NT2/D1 (cell line): ENCODE measurements at regions not wholly inside any gene's neighbourhood (a gene's known extent, or its start where the extent isn't known, plus 50 kb on each side); places are given as distances from the start of the nearest gene placed in this dataset.

Experiments
- YY1 ChIP-seq: IDR thresholded peaks from 2 replicates; pipeline ENCODE4 v1.6.1; 2011; ENCODE audit not compliant: insufficient read length, insufficient read depth
- ZNF274 ChIP-seq: IDR thresholded peaks from 2 replicates; pipeline ENCODE4 v1.6.1; 2011; ENCODE audit warnings: mild to moderate bottlenecking, low read depth, low read length

- no peak for TF ChIP-seq YY1
- no peak for TF ChIP-seq ZNF274
Observed at GRCh38 chr5:109575506-109575905, 114.2 kb upstream of the MAN2A1 start.
